GM12865 (cell line): ENCODE measurements at regions not wholly inside any gene's neighbourhood (a gene's known extent, or its start where the extent isn't known, plus 50 kb on each side); places are given as distances from the start of the nearest gene placed in this dataset.
"Not testable (repeated sequence)": the region's sequence is repeated elsewhere in the genome, so short reads cannot be mapped to it uniquely, and the experiment has no call there.

Experiments
- DNase-seq: peaks from one replicate; pipeline ENCODE4 v3.0.0; 2010; ENCODE audit warnings: low read depth
- H3K4me3 ChIP-seq: 2 replicates; pipeline ENCODE4 v1.5.1; 2011; ENCODE audit warnings: mild to moderate bottlenecking, low read depth, low read length, control low read depth
- CTCF ChIP-seq: IDR thresholded peaks from 2 replicates; pipeline ENCODE4 v1.5.1; 2011; ENCODE audit warnings: low read length, control low read depth, low read depth, inconsistent platforms; ENCODE audit not compliant: insufficient read depth; ENCODE audit errors: missing control alignments

- DNase-seq: no peak
- TF ChIP-seq CTCF: no peak
- H3K4me3 ChIP-seq: no peak overlapping the region
Measured at GRCh38 chr3:194058753-194059152, 77.2 kb upstream of the HES1 start.

- TF ChIP-seq CTCF: no peak
Measured at GRCh38 chr3:194061421-194062030, 74.4 kb upstream of the HES1 start.

GRCh38 chr3:194062830-194063229, 73.1 kb upstream of the HES1 start:
- TF ChIP-seq CTCF: no peak
- DNase-seq: no peak
- no peak overlapping the region for H3K4me3 ChIP-seq

More at GRCh38 chr3:194061421-194062030, 74.4 kb upstream of the HES1 start:
- no peak for DNase-seq
- H3K4me3 ChIP-seq: no peak overlapping the region

- no peak for DNase-seq
- H3K4me3 ChIP-seq: no peak overlapping the region
- no peak for TF ChIP-seq CTCF
Measured at GRCh38 chr3:194064380-194065332, 71.3 kb upstream of the HES1 start.

GRCh38 chr3:194067327-194067726, 68.6 kb upstream of the HES1 start:
- DNase-seq, H3K4me3 ChIP-seq: not testable (repeated sequence)

- TF ChIP-seq CTCF: no peak
- no peak overlapping the region for H3K4me3 ChIP-seq
- no peak for DNase-seq
Measured at GRCh38 chr3:194067949-194068362, 68.0 kb upstream of the HES1 start.

GRCh38 chr3:194069421-194070219, 66.3 kb upstream of the HES1 start:
- H3K4me3 ChIP-seq: no peak overlapping the region
- DNase-seq: no peak
- no peak for TF ChIP-seq CTCF
